ENCODE measurements at regions not wholly inside any gene's neighbourhood (a gene's known extent, or its start where the extent isn't known, plus 50 kb on each side); places are given as distances from the start of the nearest gene placed in this dataset.

DNA sequence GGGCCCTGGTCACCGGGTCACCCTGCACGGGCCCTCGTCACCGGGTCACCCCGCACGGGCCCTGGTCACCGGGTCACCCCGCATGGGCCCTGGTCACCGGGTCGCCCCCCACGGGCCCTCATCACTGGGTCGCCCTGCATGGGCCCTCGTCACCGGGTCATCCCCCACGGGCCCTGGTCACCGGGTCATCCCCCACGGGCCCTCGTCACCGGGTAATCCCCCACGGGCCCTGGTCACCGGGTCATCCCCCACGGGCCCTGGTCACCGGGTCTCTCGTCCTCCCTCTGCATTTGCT lies 77.6 kb downstream of the RIPK4 start:
- DNase-seq, result no peak

DNA sequence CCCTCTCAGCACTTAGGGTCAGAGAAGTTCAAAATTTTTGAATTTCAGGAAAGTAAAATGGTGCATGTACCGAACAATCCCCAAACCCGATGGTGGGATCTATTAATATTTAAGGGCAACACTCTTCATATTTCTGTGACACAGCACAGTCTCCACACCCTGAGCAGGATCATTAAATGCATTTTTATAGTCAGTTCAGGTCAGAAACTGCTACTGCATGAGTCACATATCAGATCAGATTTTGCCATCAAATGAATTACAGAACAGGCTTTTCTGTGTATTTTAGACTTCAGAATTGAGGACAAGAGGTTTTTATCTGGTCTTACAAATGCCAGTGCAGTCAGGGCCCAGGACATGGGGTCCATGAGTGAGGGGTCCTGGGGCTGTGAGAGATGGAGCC lies 79.2 kb downstream of the RIPK4 start:
- no peak for DNase-seq

DNA sequence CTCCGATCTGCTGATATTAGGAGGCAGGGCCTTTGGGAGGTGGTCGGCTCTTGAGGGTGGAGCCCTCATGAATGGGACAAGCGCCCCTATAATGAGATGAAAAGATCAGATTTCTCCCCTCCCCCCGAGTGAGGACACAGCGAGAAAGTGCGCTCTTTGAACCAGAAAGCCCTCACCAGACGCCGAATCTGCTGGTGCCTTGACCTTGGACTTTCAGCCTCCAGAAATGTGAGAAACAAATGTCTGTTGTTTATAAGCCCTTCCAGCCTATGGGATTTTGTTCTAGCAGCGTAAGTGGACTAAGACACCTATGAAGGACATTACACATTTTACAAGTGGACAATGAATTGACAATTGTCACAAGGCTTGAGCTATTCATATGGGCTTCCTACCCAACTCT lies 80.2 kb downstream of the RIPK4 start:
- DNase-seq, result peak; percentile 11

DNA sequence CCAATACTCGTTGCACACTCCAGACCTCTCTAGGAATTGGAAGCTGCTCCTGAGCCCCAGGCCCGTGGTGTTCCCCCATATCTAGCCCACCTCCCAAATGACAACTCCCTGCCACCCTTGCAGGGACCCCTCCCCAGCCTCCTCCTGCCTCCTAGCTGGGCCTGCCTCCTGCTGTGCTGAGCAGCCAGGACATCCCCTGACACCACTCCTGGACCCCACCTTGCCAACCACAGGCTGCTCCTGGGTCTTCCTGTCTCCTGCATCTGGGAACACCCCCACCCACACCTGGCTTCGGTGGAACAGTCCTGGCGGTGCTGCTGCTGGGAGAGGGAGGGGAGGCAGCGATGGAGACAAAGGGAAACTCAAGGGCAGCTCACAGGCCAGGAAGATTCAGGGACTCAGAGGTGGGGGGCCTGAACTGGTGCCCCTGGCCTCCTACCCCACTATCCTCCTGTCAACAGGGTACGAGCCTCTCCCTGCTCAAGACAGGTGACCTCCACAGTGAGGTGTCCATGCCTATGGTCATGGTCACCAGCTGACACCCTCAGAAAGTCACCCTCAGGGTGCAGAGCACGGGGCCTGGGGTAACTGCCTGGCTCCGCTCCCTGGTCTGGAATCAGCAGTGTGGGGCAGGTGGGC lies 81.2 kb downstream of the RIPK4 start:
- no peak for DNase-seq

DNA sequence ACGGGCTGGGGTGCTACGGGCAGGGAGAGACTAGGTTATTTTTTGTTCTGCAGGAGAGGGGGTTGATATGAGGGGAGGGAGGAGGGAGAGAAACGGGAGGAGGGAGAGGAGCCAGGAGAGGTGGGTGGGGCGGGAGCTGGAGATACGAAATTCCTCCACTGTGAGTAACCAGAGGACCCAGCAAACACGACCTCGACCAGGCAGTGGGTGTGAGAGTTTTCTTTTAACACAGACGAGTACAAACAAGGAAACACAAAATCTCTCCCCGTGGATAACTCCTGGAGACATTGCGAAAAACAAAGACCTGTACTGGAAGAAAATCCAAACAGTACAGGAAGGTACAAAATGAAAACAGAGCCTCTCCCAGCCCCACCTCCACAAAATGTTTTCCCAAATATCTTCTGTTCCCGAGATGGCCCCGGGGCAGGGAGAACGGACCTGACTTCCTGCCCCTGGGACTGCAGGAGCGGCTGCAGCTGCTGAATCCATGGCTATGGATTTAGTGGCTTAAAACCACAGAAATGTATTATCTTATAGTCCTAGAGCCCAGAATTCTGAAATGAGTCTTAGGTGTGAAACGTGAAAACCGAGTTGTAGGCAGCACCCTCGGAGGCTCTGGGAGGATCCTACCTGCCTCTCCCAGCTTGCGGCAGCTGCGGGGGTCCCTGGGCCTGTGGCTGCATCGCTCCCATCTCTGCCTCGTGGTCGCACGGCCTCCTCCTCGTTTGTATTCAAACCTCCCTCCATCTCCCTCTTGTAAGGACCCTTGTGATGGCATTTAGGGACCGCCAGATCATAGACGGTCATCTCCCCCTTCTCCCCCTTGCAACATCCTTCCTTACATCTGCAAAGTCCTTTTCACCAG lies 82.2 kb downstream of the RIPK4 start:
- DNase-seq, result no peak

DNA sequence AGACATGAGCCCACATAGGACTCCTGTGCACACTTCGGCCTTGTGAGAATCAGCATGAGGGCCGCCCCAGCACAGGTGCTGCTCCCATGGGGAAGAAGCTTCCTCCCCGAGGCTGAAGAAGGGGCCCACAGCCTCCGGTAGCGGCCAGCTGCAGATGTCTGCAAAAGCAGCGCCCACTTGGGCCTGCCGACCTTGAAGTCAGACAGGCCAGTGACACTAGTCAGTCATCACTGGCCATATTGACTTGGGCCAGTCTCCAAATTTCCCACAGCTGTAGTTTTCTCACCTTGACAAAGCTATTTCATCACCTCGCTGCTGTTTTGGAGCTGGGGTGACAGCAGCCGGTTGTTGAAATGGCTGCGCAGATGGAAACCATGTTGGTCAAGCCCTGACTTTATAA lies 83.0 kb downstream of the RIPK4 start:
- DNase-seq, result no peak

DNA sequence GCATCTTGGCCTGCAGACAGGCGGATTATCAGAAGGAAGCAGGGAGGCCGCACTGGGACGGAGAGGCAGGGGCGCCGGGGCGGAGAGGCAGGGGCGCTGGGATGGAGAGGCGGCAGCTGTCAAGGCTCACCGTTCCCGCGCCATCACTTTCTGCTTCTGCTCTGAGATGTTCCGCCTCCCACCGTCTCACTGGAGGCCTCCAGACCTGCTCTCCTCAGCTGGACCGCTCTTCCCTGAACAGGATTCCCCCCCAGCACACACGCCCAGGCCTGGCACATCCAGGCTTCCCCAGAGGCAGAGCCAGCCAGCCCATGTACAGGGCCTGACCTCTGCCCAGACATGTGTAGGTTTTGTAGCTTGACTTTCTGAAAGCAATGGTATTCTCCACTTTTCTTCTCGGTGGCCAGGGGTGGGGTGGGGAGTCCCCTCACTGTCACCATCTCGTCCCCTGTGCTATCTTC lies 84.1 kb downstream of the RIPK4 start:
- DNase-seq, result no peak

DNA sequence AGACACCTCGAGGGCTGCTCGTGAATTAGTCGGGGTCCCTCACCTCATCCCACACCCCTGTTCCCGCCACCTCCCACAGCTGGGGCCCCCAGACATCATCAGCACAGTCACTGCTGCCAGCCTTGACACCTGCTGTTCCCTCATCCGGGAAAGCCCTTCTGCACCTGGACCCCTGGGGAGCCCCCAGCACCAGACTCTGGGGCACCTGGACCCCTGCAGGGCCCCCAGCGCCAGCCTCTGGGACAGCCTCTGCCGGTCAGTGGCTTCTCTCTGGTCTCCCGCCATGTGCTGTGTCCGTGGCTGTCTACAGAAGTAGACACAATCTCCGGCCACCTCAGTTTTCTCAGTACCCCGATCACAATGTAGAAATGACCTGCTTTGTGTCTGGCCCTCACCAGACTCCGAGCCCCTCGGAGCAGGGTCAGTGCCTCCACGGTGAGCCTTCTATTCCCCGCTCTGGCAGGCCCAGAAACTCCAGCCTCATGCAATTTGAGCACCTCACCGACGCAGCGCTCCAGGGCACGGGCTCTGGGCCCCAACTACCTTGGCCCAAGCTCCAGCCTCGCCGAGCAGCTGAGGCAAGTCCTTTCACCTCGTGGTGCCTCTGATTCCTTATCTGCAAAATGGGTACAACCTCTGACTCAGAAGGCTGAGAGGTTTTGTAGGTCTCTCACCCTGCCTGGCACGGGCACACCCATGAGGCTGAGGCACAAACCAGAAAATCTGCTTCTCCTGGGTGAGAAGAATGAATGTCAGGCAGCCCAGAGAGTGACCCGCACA lies 84.7 kb downstream of the RIPK4 start:
- DNase-seq, result no peak

DNA sequence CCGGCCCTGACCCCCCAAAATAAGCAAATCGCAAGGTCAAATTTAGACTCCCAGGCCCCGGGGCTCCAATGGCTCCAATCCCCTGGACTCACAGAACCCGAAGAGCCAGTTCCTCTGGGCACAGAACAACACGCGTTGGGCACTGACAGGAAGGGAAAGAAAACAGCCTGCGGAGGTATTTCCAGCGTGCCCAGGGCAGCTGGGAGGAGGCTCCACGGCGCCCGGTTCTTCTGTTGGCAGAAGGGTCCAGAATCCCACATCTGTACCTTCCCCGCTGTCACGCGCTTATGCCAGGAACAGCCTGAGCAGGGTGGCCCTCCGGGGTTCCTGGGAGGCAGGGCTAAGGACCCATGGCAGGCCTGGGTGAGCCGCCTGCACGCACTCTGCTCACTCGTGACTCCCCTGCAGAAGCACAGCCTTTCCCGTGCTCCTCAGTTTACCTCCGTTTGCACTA lies 85.5 kb downstream of the RIPK4 start:
- no peak for DNase-seq

DNA sequence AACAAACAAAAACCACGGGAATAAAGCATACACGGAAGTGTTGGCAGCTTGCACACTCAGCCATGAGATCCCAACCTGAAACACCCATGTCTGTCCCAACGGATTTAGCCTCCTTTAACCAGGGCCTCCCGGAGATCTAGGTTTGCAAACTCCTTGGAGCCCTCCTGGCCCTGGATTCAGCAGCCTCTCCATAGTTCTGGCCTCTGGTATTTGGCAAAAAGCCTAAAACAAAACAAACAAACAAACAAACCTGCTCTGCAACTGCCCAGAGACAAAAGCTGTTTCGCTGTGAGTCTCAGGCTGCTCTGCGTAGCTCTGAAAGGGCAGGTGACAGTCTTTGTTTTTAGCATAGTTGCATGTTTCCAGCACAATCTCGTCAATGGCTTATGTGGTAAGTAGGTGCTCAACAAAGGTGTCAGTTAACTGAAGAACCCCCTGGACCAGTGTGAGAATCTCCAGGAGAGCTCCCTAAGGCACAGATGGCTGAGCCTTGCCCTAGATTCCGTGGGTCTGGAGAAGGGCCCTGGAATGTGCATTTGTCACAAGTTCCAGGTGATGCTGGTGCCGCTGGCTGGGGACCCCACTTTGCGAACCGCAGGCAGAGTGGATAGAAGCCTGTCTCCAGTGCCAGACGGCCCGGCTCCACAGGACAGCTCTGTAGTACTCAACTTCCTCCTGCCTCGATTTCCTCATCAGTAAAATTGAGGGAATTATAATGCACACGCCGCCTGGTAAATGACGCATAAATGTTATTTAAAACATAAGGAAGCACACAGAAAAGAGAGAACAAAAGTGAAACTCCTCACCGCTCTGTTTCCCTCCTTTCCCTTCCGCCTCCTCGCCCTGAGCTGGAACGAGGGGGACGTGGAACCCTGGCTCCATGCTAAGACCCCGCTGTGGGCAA lies 86.2 kb downstream of the RIPK4 start:
- DNase-seq, result no peak

DNA sequence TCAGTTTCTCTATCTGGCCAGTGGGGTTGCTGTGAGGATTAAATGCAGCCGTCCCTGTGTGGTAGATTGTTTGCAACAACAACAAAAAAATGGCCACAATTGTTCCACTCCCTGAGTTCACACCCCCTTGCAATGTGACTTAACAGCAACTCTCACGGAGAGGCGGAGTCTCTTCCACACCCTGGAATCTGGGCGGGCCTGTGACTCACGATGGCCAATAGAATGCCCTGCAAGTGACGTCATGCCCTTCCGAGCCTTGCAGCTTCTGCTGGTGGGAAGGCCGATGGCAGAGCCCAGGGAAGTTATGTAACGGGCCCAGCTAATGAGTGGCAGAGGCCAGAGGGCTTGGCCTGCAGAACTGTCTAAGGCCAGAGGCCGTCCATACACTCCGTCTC lies 87.9 kb downstream of the RIPK4 start:
- DNase-seq, result peak; percentile 95

DNA sequence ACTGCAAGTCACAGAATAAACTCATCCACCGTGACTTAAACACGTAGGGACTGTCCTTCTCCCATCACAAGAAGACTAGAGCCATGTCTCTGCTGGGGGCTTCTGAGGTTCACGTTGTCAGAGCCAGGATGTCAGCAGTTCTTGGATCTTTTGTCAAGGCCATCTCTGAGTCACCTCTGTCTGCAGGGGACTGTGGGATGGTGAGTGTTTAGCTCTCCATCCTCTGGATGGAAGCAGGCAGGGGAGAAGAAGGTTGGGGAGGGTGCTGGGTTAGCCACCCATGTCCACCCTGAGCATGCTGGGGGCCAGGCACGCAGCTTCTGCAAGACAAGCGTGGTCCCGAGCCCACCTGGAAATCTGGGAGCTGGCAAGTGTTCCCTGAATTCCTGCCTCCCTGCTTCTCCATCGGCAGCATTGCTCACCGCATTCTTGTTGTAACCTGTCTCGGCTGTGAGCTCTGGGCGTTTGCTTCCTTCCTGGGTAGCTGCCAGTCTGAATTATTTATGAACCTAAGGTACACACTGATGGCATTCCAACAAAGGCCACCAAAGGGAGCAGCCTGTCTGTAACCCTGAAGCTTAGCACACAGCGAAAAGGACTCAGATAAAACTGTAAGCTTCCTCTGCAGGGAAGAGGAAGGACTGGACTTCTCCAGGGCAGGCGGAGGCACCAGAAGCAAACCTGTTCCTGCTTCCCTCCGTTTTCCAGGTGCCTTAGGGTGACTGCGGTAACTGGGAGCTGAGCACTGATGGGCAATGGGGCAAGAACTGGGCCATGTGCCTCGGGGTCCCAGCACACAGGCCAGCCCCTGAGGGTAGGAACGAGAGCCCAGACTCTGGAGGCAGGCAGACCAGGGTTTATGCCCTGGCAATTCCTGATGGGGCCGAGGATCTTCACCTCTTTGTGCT lies 88.6 kb downstream of the RIPK4 start:
- no peak for DNase-seq

DNA sequence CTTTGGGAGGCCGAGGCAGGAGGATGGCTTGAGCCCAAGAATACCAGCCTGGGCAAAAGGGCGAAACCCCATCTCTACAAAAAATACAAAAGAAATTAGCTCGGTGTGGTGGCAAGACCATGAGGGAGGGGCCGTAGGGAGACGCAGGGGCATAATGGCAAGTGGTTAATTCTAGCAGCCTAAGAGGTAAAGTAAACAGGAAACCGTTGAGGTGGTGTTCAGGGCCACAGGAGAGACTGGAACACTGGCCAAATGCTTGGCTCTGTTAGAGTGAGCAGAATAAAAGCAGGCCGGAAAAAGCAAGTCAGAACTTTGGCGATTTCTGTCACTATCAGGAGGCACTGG lies 89.2 kb downstream of the RIPK4 start:
- DNase-seq, result no peak

DNA sequence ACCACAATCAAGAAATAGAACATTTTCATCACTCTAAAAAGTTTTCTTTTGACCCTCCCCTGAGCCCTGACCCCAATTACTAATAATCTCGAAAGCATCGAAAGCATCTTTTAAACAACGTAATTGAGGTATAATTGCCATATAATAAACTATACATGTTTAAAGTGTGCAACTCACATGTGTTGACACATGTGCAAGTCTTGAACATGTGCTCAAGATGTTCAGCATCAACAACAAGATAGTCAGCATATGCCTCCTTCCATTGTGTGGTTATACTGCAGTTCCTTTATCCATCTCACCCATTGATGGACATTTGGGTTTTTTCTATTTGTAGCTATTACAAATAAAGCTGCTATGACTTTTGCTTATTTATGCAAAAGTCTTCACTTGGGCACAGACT lies 90.7 kb downstream of the RIPK4 start:
- no peak for DNase-seq

DNA sequence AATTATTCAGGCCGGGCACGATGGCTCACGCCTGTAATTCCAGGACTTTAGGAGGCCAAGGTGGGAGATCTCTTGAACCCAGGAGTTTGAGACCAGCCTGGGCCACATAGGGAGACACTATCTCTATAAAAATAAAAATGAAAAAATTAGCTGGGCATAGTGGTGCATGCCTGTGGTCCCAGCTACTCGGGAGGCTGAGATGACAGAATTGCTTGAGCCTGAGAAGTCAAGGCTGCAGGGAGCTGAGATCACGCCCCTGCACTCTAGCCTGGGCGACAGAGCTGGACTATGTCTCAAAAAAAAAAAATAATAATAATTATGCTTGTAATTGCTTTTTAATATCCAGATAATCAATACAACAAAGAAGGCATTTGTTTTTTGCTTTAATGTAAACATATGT lies 91.3 kb downstream of the RIPK4 start:
- DNase-seq, result no peak

DNA sequence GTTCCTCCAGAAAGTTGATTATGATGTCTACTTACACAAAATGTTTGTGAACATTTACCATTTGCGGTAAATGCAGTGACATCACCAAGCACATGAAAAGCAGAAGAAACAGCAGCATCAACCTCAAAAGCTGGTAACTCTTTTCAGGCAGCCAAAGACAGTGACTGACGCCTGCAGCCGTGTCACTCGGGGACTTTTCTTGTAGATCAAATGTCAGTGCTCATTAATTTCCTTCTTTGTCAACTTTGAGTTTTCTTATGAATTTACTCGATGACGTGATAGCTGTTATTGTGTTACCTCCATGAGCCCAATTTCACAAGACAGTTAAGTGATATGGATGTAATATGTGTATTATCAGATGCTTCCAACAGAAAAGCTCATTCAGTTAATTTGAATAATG lies 92.5 kb downstream of the RIPK4 start:
- DNase-seq, result no peak

DNA sequence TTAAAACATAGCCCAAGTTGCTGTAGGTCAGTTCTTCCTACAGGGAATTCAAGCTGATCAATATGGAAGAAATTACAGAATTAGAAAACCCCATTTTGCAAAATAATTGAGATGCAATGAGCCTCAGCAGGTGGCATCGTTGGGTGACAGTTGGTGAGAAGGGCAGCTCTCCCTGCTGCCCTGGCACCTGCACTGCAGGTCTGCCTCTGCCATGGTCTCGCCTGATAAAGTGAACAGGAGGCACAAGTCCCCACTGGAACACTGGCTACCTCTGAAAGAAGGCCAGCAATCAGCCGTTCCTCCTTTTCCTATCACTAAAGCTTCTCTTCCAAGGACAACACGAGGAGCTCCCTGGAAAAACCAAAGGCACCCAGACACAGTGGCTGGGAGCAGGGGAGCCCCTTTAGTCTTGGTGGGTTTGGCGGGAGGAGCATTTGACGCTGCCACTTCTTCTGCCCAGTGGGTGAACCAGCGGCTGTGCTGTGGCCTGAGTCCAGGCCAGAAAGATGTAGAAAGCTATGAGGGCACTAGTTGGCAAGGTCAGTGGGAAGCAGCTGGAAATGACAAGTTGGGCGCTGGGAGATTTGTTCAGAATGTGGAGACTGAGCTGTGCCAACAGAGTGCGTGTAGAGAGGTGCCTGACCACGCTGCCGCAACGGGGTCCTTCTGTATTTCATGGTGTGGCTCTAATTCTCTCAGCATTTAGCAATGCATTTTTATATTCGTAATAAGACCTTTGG lies 93.1 kb downstream of the RIPK4 start:
- DNase-seq, result no peak

DNA sequence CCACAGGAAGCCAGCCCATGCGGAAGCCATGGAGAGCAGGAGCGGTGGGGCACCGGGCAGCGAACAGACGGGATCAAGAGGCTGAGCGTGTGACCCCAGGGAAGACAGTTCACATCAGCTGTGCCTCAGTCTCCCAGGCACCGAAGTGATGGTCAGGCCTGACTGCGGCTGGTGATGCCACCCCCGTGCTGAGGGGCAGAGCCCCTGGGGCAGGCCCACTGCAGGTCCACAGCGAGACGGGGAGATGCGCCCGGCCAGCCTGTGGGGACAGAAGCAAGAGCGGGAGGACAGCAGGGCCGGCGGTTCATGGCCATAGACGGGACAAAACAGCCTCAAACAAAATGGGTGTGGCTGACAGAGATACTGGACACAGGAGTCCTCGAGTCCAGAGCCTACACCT lies 93.8 kb downstream of the RIPK4 start:
- DNase-seq, result no peak

DNA sequence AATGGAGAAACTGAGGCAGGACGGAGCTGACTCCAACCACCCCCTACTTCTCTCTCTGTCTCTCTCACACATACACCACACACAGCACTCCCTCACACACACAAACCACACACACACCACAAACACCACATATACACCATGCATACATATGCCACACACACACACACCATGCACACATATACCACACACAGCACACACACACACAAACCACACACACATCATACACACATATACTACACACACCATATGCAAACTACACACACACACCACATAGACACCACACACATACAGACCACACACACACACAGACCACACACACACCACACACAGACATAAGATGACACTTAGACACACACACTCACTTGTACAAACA lies 94.3 kb downstream of the RIPK4 start:
- DNase-seq, result no peak

DNA sequence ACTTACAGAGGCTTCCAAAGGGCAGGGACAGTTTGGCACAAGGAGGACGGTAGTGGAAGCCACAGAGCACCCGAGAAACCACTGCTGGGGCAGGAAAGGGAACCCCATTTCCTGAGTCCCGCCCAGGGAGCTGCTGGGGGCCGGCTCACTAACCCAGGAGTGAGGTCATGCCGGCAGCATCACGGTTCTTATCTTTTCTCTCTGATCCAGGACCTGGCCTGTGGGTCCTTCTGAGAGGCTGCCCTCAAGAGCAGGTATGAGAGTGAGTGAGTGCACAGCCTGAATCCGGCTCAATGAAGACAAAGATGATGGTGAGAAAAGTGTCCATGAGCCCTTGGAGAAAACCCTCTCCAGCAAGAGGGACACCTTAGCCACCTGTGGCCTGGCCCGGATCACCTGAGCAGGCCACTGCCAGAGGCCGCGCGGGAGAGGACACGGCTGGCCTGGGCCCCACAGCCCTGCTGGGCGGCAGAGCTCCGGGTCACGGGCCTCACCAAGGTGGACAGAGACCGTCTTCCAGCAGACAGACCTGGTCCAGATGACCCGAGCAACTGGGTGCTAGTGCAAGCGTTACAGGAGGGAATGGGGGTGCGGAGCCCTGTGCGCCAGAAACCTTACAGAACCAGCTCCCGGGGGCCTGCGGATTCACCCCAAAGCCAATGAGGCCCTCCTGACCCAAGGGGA lies 94.9 kb downstream of the RIPK4 start:
- DNase-seq, result no peak
